ENCODE measurements at regions not wholly inside any gene's neighbourhood (a gene's known extent, or its start where the extent isn't known, plus 50 kb on each side); places are given as distances from the start of the nearest gene placed in this dataset.

DNA sequence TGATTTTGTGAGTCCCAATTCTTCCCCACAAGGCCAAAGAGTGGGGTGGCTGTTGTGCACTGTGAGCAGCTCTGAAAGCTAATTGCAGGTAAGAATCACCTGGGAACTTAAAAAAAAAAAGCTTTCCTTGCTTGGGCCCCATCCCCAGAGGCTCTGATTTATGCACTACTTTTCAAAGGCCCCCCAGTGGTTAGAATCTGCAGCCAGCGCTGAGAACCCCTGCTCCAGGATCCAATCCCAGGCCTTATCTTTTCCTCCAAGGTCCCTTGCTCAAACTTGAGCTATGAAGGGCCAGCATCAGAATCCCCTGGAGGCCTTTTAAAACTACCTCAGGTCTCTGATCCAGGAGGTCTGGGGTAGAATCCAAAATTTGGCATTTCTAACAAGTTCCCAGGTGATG, 156.8 kb downstream of the UXS1 start:
- TF ChIP-seq, protein P1, sequence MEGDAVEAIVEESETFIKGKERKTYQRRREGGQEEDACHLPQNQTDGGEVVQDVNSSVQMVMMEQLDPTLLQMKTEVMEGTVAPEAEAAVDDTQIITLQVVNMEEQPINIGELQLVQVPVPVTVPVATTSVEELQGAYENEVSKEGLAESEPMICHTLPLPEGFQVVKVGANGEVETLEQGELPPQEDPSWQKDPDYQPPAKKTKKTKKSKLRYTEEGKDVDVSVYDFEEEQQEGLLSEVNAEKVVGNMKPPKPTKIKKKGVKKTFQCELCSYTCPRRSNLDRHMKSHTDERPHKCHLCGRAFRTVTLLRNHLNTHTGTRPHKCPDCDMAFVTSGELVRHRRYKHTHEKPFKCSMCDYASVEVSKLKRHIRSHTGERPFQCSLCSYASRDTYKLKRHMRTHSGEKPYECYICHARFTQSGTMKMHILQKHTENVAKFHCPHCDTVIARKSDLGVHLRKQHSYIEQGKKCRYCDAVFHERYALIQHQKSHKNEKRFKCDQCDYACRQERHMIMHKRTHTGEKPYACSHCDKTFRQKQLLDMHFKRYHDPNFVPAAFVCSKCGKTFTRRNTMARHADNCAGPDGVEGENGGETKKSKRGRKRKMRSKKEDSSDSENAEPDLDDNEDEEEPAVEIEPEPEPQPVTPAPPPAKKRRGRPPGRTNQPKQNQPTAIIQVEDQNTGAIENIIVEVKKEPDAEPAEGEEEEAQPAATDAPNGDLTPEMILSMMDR (IDR thresholded peaks at IDR 0.05; ENCODE audit: low read length), result no peak
- TF ChIP-seq EZH2 (optimal IDR thresholded peaks at IDR 0.05; ENCODE audit: low read depth, low read length) (no peak), EZH2phosphoT487 (IDR thresholded peaks at IDR 0.05; ENCODE audit: low read length) (no peak)

Measured in MM.1S (cell line).